Stimulated activated memory B cell treated with anti-CD40 and anti-IgM and Interleukin-4, amounts not matched to agents 10 μg/mL and 1 μg/mL and 100 μg/mL, for 72 hours (primary cell): ENCODE measurements at regions not wholly inside any gene's neighbourhood (a gene's known extent, or its start where the extent isn't known, plus 50 kb on each side); places are given as distances from the start of the nearest gene placed in this dataset.
"Not testable (repeated sequence)": the region's sequence is repeated elsewhere in the genome, so short reads cannot be mapped to it uniquely, and the experiment has no call there.

Experiments
- ATAC-seq: fragments of 150-1000 bp; cut with Tn5 transposase; 2 replicates; pipeline ENCODE4 v1.10.0; 2021
- H3K27ac Mint-ChIP-seq: one replicate; pipeline ENCODE4 v1.8.0; 2022; ENCODE audit warnings: mild to moderate bottlenecking, mixed read lengths
- H3K27me3 Mint-ChIP-seq: one replicate; pipeline ENCODE4 v1.8.0; 2022; ENCODE audit warnings: mixed read lengths
- H3K36me3 Mint-ChIP-seq: one replicate; pipeline ENCODE4 v1.8.0; 2022; ENCODE audit warnings: mixed read lengths
- H3K4me1 Mint-ChIP-seq: one replicate; pipeline ENCODE4 v1.8.0; 2022; ENCODE audit warnings: mixed read lengths
- H3K4me3 Mint-ChIP-seq: one replicate; pipeline ENCODE4 v1.8.0; 2022; ENCODE audit warnings: mild to moderate bottlenecking, moderate library complexity, mixed read lengths
- H3K9me3 Mint-ChIP-seq: one replicate; pipeline ENCODE4 v1.8.0; 2022; ENCODE audit warnings: mixed read lengths

- no peaks in the 10 kb centered on the region for H3K27me3 Mint-ChIP-seq
- no peak for ATAC-seq
- H3K4me3 Mint-ChIP-seq: no peak overlapping the region
- H3K36me3 Mint-ChIP-seq: no peaks in the 10 kb centered on the region
- no peaks in the 10 kb centered on the region for H3K4me1 Mint-ChIP-seq
- no peaks in the 10 kb centered on the region for H3K9me3 Mint-ChIP-seq
- H3K27ac Mint-ChIP-seq: no peak overlapping the region
Observed at GRCh38 chr2:207363761-207364290, 165.9 kb upstream of the CREB1 start.

GRCh38 chr2:207370646-207371045 is 159.1 kb upstream of the CREB1 start:
- H3K27ac Mint-ChIP-seq: no peak overlapping the region
- no peaks in the 10 kb centered on the region for H3K4me1 Mint-ChIP-seq
- H3K36me3 Mint-ChIP-seq: peaks cover 17% of the 10 kb centered on the region
- ATAC-seq: no peak
- no peak overlapping the region for H3K4me3 Mint-ChIP-seq
- peaks cover 9% of the 10 kb centered on the region for H3K9me3 Mint-ChIP-seq
- no peaks in the 10 kb centered on the region for H3K27me3 Mint-ChIP-seq

- Mint-ChIP-seq H3K4me1 (no peaks in the 10 kb centered on the region), H3K4me3 (no peak overlapping the region), H3K27me3 (no peaks in the 10 kb centered on the region), H3K9me3 (peaks cover 9% of the 10 kb centered on the region), H3K36me3 (peaks cover 17% of the 10 kb centered on the region), H3K27ac (no peak overlapping the region)
- ATAC-seq: no peak
Observed at GRCh38 chr2:207371877-207372276, 157.9 kb upstream of the CREB1 start.

GRCh38 chr2:207372483-207372882 is 157.3 kb upstream of the CREB1 start:
- H3K4me1 Mint-ChIP-seq: no peaks in the 10 kb centered on the region

GRCh38 chr2:207375207-207375875 is 154.4 kb upstream of the CREB1 start:
- ATAC-seq: no peak
- H3K36me3 Mint-ChIP-seq: peaks cover 30% of the 10 kb centered on the region

More at GRCh38 chr2:207372483-207372882, 157.3 kb upstream of the CREB1 start:
- H3K27me3 Mint-ChIP-seq: no peaks in the 10 kb centered on the region
- ATAC-seq: no peak
- peaks cover 17% of the 10 kb centered on the region for H3K36me3 Mint-ChIP-seq
- H3K27ac Mint-ChIP-seq: no peak overlapping the region
- no peak overlapping the region for H3K4me3 Mint-ChIP-seq
- H3K9me3 Mint-ChIP-seq: peaks cover 9% of the 10 kb centered on the region

GRCh38 chr2:207378620-207379019 is 151.1 kb upstream of the CREB1 start:
- Mint-ChIP-seq H3K9me3 (peaks cover 15% of the 10 kb centered on the region), H3K36me3 (peaks cover 26% of the 10 kb centered on the region)
- H3K27ac Mint-ChIP-seq, H3K27me3 Mint-ChIP-seq, H3K4me3 Mint-ChIP-seq, ATAC-seq, H3K4me1 Mint-ChIP-seq: not testable (repeated sequence)

More at GRCh38 chr2:207375207-207375875, 154.4 kb upstream of the CREB1 start:
- no peaks in the 10 kb centered on the region for H3K4me1 Mint-ChIP-seq
- peaks cover 21% of the 10 kb centered on the region for H3K9me3 Mint-ChIP-seq
- H3K27ac Mint-ChIP-seq: no peak overlapping the region
- no peaks in the 10 kb centered on the region for H3K27me3 Mint-ChIP-seq
- no peak overlapping the region for H3K4me3 Mint-ChIP-seq

- H3K36me3 Mint-ChIP-seq: peaks cover 15% of the 10 kb centered on the region
- no peak overlapping the region for H3K4me3 Mint-ChIP-seq
- ATAC-seq: no peak
- H3K27ac Mint-ChIP-seq: no peak overlapping the region
- no peaks in the 10 kb centered on the region for H3K4me1 Mint-ChIP-seq
- H3K27me3 Mint-ChIP-seq: no peaks in the 10 kb centered on the region
- peaks cover 1% of the 10 kb centered on the region for H3K9me3 Mint-ChIP-seq
Observed at GRCh38 chr2:207385076-207385475, 144.7 kb upstream of the CREB1 start.

GRCh38 chr2:207385903-207386302 is 143.9 kb upstream of the CREB1 start:
- Mint-ChIP-seq H3K4me1 (no peaks in the 10 kb centered on the region), H3K27me3 (no peaks in the 10 kb centered on the region), H3K4me3 (no peak overlapping the region), H3K27ac (no peak overlapping the region), H3K36me3 (peaks cover 11% of the 10 kb centered on the region), H3K9me3 (no peaks in the 10 kb centered on the region)
- no peak for ATAC-seq

GRCh38 chr2:207387001-207387571 is 142.7 kb upstream of the CREB1 start:
- Mint-ChIP-seq H3K4me1 (no peaks in the 10 kb centered on the region), H3K4me3 (no peak overlapping the region), H3K36me3 (peaks cover 4% of the 10 kb centered on the region), H3K9me3 (no peaks in the 10 kb centered on the region), H3K27me3 (no peaks in the 10 kb centered on the region), H3K27ac (no peak overlapping the region)
- ATAC-seq: no peak

- Mint-ChIP-seq H3K4me1 (no peaks in the 10 kb centered on the region), H3K27ac (no peak overlapping the region), H3K27me3 (no peaks in the 10 kb centered on the region), H3K4me3 (no peak overlapping the region), H3K36me3 (peaks cover 5% of the 10 kb centered on the region), H3K9me3 (peaks cover 3% of the 10 kb centered on the region)
- ATAC-seq: no peak
Observed at GRCh38 chr2:207390302-207391095, 139.3 kb upstream of the CREB1 start.

- Mint-ChIP-seq H3K9me3 (peaks cover 5% of the 10 kb centered on the region), H3K27ac (no peak overlapping the region), H3K27me3 (no peaks in the 10 kb centered on the region), H3K4me3 (no peak overlapping the region), H3K36me3 (peaks cover 6% of the 10 kb centered on the region), H3K4me1 (no peaks in the 10 kb centered on the region)
- no peak for ATAC-seq
Observed at GRCh38 chr2:207394203-207394781, 135.5 kb upstream of the CREB1 start.

GRCh38 chr2:207394812-207395534 is 134.8 kb upstream of the CREB1 start:
- Mint-ChIP-seq H3K9me3 (peaks cover 5% of the 10 kb centered on the region), H3K27me3 (no peaks in the 10 kb centered on the region), H3K4me1 (no peaks in the 10 kb centered on the region), H3K27ac (no peak overlapping the region), H3K36me3 (peaks cover 6% of the 10 kb centered on the region), H3K4me3 (no peak overlapping the region)
- ATAC-seq: no peak

GRCh38 chr2:207395535-207396251 is 134.1 kb upstream of the CREB1 start:
- no peak overlapping the region for H3K4me3 Mint-ChIP-seq
- no peaks in the 10 kb centered on the region for H3K4me1 Mint-ChIP-seq
- no peaks in the 10 kb centered on the region for H3K27me3 Mint-ChIP-seq
- peaks cover 5% of the 10 kb centered on the region for H3K9me3 Mint-ChIP-seq
- H3K36me3 Mint-ChIP-seq: peaks cover 6% of the 10 kb centered on the region
- H3K27ac Mint-ChIP-seq: no peak overlapping the region
- no peak for ATAC-seq

- Mint-ChIP-seq H3K36me3 (peaks cover 6% of the 10 kb centered on the region), H3K9me3 (peaks cover 5% of the 10 kb centered on the region), H3K27ac (no peak overlapping the region), H3K4me3 (no peak overlapping the region), H3K27me3 (no peaks in the 10 kb centered on the region), H3K4me1 (no peaks in the 10 kb centered on the region)
- no peak for ATAC-seq
Observed at GRCh38 chr2:207397917-207398655, 131.7 kb upstream of the CREB1 start.
